Hepatocyte (in vitro differentiated cells): ENCODE measurements at regions not wholly inside any gene's neighbourhood (a gene's known extent, or its start where the extent isn't known, plus 50 kb on each side); places are given as distances from the start of the nearest gene placed in this dataset.

Source experiments
- DNase-seq: peaks from one replicate; pipeline ENCODE4 v3.0.0-alpha.2; 2016; ENCODE audit warnings: low spot score
- H2AFZ ChIP-seq: fragments of 200-600 bp; sonication (generic); 2 replicates; pipeline ENCODE4 v1.6.0; 2016; ENCODE audit warnings: antibody characterized with exemption, mild to moderate bottlenecking
- H3K27ac ChIP-seq: fragments of 200-600 bp; sonication (generic); 2 replicates; pipeline ENCODE4 v1.5.1; 2016; ENCODE audit warnings: mild to moderate bottlenecking
- H3K27me3 ChIP-seq: fragments of 200-600 bp; sonication (generic); 2 replicates; pipeline ENCODE4 v1.6.1; 2016
- H3K36me3 ChIP-seq: fragments of 200-600 bp; sonication (generic); replicated peaks from 2 replicates; pipeline ENCODE4 v1.5.1; 2016; ENCODE audit warnings: low read depth; ENCODE audit not compliant: insufficient read depth
- H3K4me1 ChIP-seq: fragments of 200-600 bp; sonication (generic); 2 replicates; pipeline ENCODE4 v1.5.1; 2016; ENCODE audit warnings: mild to moderate bottlenecking, moderate library complexity; ENCODE audit not compliant: insufficient read depth
- H3K4me2 ChIP-seq: fragments of 200-600 bp; sonication (generic); 2 replicates; pipeline ENCODE4 v1.6.0; 2016
- H3K4me3 ChIP-seq: fragments of 200-600 bp; sonication (generic); 2 replicates; pipeline ENCODE4 v1.5.1; 2016; ENCODE audit warnings: mild to moderate bottlenecking
- H3K79me2 ChIP-seq: fragments of 200-600 bp; sonication (generic); 2 replicates; pipeline ENCODE4 v1.6.0; 2017; ENCODE audit warnings: mild to moderate bottlenecking
- H3K9me2 ChIP-seq: fragments of 200-600 bp; sonication (generic); replicated peaks from 2 replicates; pipeline ENCODE4 v1.6.0; 2017; ENCODE audit warnings: mild to moderate bottlenecking; ENCODE audit not compliant: insufficient read depth
- H3K9me3 ChIP-seq: fragments of 200-600 bp; sonication (generic); 2 replicates; pipeline ENCODE4 v1.5.1; 2016; ENCODE audit warnings: low read depth, mild to moderate bottlenecking
- H4K20me1 ChIP-seq: fragments of 200-600 bp; sonication (generic); 2 replicates; pipeline ENCODE4 v1.6.0; 2016; ENCODE audit warnings: mild to moderate bottlenecking; ENCODE audit not compliant: insufficient read depth, poor library complexity, severe bottlenecking
- CTCF ChIP-seq: fragments of 200-600 bp; sonication (generic); IDR thresholded peaks from 2 replicates; pipeline ENCODE4 v1.5.1; 2016; ENCODE audit warnings: antibody characterized with exemption, mild to moderate bottlenecking; ENCODE audit not compliant: poor library complexity
- EZH2 ChIP-seq: fragments of 200-600 bp; sonication (generic); IDR thresholded peaks from 2 replicates; pipeline ENCODE4 v1.6.1; 2016; ENCODE audit warnings: antibody characterized with exemption, mild to moderate bottlenecking, borderline replicate concordance
- EZH2phosphoT487 ChIP-seq: fragments of 200-600 bp; sonication (generic); IDR thresholded peaks from one replicate; pipeline ENCODE4 v1.6.1; 2018; ENCODE audit warnings: antibody characterized with exemption, mild to moderate bottlenecking, low read depth, moderate library complexity; ENCODE audit not compliant: unreplicated experiment, severe bottlenecking
- WGBS: methylation state at CpG from one replicate; pipeline ENCODE4 v1.1.6; 2016; ENCODE audit warnings: low lambda C conversion rate; ENCODE audit errors: missing lambda C conversion rate; 5-methylcytosine and 5-hydroxymethylcytosine counted together

DNA sequence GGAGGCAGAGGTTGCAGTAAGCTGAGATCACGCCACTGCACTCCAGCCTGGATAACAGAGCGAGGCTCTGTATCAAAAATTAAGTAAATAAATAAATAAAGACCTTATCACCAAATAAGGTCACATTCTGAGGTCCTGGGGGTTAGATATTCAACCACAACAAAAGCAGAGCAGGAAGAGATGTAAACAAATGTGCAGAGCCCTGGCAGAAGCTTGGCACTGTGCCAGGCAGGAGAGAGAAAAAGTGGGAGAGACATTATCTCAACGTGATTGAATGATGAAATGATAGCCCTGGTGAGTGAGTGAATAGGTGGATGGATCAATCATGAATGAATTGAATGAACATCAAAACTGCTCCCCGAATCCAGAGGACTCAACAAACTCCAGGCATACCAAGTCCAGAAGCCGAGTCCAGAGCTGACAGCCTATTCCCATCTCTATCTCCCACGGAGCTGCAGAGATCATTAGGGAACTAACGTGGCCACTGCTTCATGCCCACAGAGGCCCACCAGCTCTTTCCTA, 150.7 kb downstream of the TOMM20 start:
- Histone ChIP-seq H3K36me3 (no peaks in the 10 kb centered on the region), H3K4me1 (peaks cover 56% of the 10 kb centered on the region), H3K9me3 (no peaks in the 10 kb centered on the region), H3K9me2 (no peaks in the 10 kb centered on the region), H4K20me1 (no peaks in the 10 kb centered on the region), H2AFZ (no peak overlapping the region), H3K4me3 (no peak overlapping the region), H3K27ac (peak overlapping the region; percentile 95), H3K4me2 (no peak overlapping the region), H3K79me2 (no peaks in the 10 kb centered on the region), H3K27me3 (no peaks in the 10 kb centered on the region)
- no peak for DNase-seq
- TF ChIP-seq EZH2phosphoT487 (no peak), EZH2 (no peak), CTCF (no peak)
- WGBS: 79% methylated on average over 7 of the region's 7 CpGs

- WGBS: 91% methylated on average over 15 of the region's 15 CpGs
- no peaks in the 10 kb centered on the region for H3K36me3 ChIP-seq
- H3K79me2 ChIP-seq: no peaks in the 10 kb centered on the region
- H3K27me3 ChIP-seq: no peaks in the 10 kb centered on the region
- H3K4me2 ChIP-seq: peak overlapping the region; percentile 0
- no peak overlapping the region for H3K4me3 ChIP-seq
- H3K9me3 ChIP-seq: no peaks in the 10 kb centered on the region
- no peak for DNase-seq
- H4K20me1 ChIP-seq: no peaks in the 10 kb centered on the region
- no peak for TF ChIP-seq EZH2phosphoT487
- TF ChIP-seq EZH2: no peak
- no peak for TF ChIP-seq CTCF
- peak overlapping the region; percentile 95 for H3K27ac ChIP-seq
- H3K9me2 ChIP-seq: no peaks in the 10 kb centered on the region
- H2AFZ ChIP-seq: no peak overlapping the region
- H3K4me1 ChIP-seq: peaks cover 60% of the 10 kb centered on the region
These were observed 151.6 kb downstream of the TOMM20 start for GRCh38 chr1:234976861-234977680.

- Histone ChIP-seq H3K79me2 (no peaks in the 10 kb centered on the region), H3K4me2 (peak overlapping the region; percentile 3), H3K9me3 (no peaks in the 10 kb centered on the region), H3K27ac (peak overlapping the region; percentile 95), H3K27me3 (no peaks in the 10 kb centered on the region), H3K9me2 (no peaks in the 10 kb centered on the region), H3K4me3 (no peak overlapping the region), H2AFZ (no peak overlapping the region), H3K4me1 (peaks cover 67% of the 10 kb centered on the region), H3K36me3 (no peaks in the 10 kb centered on the region), H4K20me1 (no peaks in the 10 kb centered on the region)
- TF ChIP-seq EZH2 (no peak), CTCF (no peak), EZH2phosphoT487 (no peak)
- 80% methylated on average over 11 of the region's 11 CpGs for WGBS
- DNase-seq: no peak
These were observed 152.4 kb downstream of the TOMM20 start for GRCh38 chr1:234975941-234976860.
